VCaP (cell line): ENCODE measurements at regions not wholly inside any gene's neighbourhood (a gene's known extent, or its start where the extent isn't known, plus 50 kb on each side); places are given as distances from the start of the nearest gene placed in this dataset.

Experiments
- H3K27ac ChIP-seq: fragments of 450-650 bp; 2 replicates; pipeline ENCODE4 v1.5.1; 2017
- CTCF ChIP-seq: fragments of 450-650 bp; conservative IDR thresholded peaks from 2 replicates; pipeline ENCODE4 v1.5.1; 2017; ENCODE audit warnings: mild to moderate bottlenecking, moderate library complexity

GRCh38 chr9:80426992-80427391, 855.2 kb downstream of the TLE4 start:
- TF ChIP-seq CTCF: no peak
- no peak overlapping the region for H3K27ac ChIP-seq

GRCh38 chr9:80417211-80417773, 845.5 kb downstream of the TLE4 start:
- no peak overlapping the region for H3K27ac ChIP-seq
- no peak for TF ChIP-seq CTCF

- TF ChIP-seq CTCF: no peak
These were observed 838.3 kb downstream of the TLE4 start for GRCh38 chr9:80410106-80410505.

GRCh38 chr9:80407220-80407619, 835.5 kb downstream of the TLE4 start:
- no peak overlapping the region for H3K27ac ChIP-seq
- no peak for TF ChIP-seq CTCF

More at GRCh38 chr9:80410106-80410505, 838.3 kb downstream of the TLE4 start:
- H3K27ac ChIP-seq: no peak overlapping the region

- no peak for TF ChIP-seq CTCF
- H3K27ac ChIP-seq: no peak overlapping the region
These were observed 829.5 kb downstream of the TLE4 start for GRCh38 chr9:80401243-80401642.

GRCh38 chr9:80400624-80401230, 829.0 kb downstream of the TLE4 start:
- no peak for TF ChIP-seq CTCF
- no peak overlapping the region for H3K27ac ChIP-seq

- H3K27ac ChIP-seq: no peak overlapping the region
- no peak for TF ChIP-seq CTCF
These were observed 827.8 kb downstream of the TLE4 start for GRCh38 chr9:80399606-80400005.
